GM12878 (cell line): ENCODE measurements at regions not wholly inside any gene's neighbourhood (a gene's known extent, or its start where the extent isn't known, plus 50 kb on each side); places are given as distances from the start of the nearest gene placed in this dataset.

ENCODE experiments used
- CTCF ChIP-seq, 3 experiments: IDR thresholded peaks in 2 of 3; conservative IDR thresholded peaks in 1 of 3; 2 replicates each; pipeline ENCODE4 v1.5.1; 2011; ENCODE audit warnings: low read depth in 3 of 3, low read length in 3 of 3, mild to moderate bottlenecking in 3 of 3, control low read depth in 2 of 3, moderate library complexity in 2 of 3, inconsistent platforms in 1 of 3, mixed read lengths in 1 of 3; ENCODE audit not compliant: control insufficient read depth in 2 of 3, insufficient read depth in 1 of 3; ENCODE audit errors: extremely low read depth in 1 of 3
- E2F4 ChIP-seq: IDR thresholded peaks from 2 replicates; pipeline ENCODE4 v1.6.1; 2012; ENCODE audit warnings: low read depth, low read length, improper control_type of control experiment
- ELK1 ChIP-seq: IDR thresholded peaks from 2 replicates; pipeline ENCODE4 v1.6.1; 2012; ENCODE audit warnings: low read depth, low read length, improper control_type of control experiment
- HDGF ChIP-seq: fragments of 450-650 bp; IDR thresholded peaks from 2 replicates; pipeline ENCODE4 v1.6.1; 2016; ENCODE audit warnings: antibody characterized with exemption
- KLF5 ChIP-seq: fragments of 450-650 bp; IDR thresholded peaks from 2 replicates; pipeline ENCODE4 v1.6.1; 2014; ENCODE audit warnings: mild to moderate bottlenecking; ENCODE audit not compliant: partially characterized antibody
- RELB ChIP-seq: fragments of 450-650 bp; IDR thresholded peaks from 2 replicates; pipeline ENCODE4 v1.6.1; 2017; ENCODE audit warnings: low read depth, mild to moderate bottlenecking, moderate library complexity

- no peak for TF ChIP-seq HDGF
- no peak for TF ChIP-seq E2F4
- TF ChIP-seq KLF5: no peak
- peak; percentile 77; the same call in 1 of the 2 replicates for TF ChIP-seq RELB
- no peak for TF ChIP-seq CTCF (IDR thresholded peaks at IDR 0.05 in 2 of 3, conservative IDR thresholded peaks at IDR 0.05 in 1 of 3; ENCODE audit: control insufficient read depth in 2 of 3, extremely low read depth in 1 of 3, insufficient read depth in 1 of 3, low read depth in 3 of 3, low read length in 3 of 3)
- no peak for TF ChIP-seq ELK1
- TF ChIP-seq, all 136 proteins: peak for 15
Measured at GRCh38 chr10:107553470-107553869, 389.0 kb upstream of the SORCS1 start (continued).
